ENCODE measurements at regions not wholly inside any gene's neighbourhood (a gene's known extent, or its start where the extent isn't known, plus 50 kb on each side); places are given as distances from the start of the nearest gene placed in this dataset.

DNA sequence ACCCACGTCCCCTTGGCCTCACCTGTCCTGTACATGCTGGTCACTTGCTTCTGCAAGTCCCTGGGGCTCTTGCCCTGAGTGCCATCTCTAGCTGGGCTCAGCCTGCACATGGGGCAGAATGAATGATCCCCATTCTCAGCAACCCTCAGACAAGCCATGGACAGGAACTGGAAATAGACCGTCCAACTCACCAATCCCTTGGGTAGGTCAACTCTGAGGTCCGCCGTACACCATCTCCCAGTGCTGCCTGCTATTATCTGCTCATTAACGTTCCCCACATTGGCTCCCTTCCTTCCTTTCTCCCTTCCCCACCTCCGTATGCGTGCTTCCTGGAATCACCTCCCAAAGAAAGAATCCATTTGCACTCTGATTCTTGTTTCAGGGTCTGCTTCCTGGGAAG lies 335.0 kb downstream of the SFMBT2 start:
- TF ChIP-seq, protein P1, sequence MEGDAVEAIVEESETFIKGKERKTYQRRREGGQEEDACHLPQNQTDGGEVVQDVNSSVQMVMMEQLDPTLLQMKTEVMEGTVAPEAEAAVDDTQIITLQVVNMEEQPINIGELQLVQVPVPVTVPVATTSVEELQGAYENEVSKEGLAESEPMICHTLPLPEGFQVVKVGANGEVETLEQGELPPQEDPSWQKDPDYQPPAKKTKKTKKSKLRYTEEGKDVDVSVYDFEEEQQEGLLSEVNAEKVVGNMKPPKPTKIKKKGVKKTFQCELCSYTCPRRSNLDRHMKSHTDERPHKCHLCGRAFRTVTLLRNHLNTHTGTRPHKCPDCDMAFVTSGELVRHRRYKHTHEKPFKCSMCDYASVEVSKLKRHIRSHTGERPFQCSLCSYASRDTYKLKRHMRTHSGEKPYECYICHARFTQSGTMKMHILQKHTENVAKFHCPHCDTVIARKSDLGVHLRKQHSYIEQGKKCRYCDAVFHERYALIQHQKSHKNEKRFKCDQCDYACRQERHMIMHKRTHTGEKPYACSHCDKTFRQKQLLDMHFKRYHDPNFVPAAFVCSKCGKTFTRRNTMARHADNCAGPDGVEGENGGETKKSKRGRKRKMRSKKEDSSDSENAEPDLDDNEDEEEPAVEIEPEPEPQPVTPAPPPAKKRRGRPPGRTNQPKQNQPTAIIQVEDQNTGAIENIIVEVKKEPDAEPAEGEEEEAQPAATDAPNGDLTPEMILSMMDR (conservative IDR thresholded peaks at IDR 0.05; ENCODE audit: low read depth in 2 of 2) = no peak
- TF ChIP-seq REST (IDR thresholded peaks at IDR 0.05; ENCODE audit: unreplicated experiment) (no peak), CREB1 (CRISPR knock-in tag; IDR thresholded peaks at IDR 0.05; ENCODE audit: low read depth) (no peak)
